ENCODE measurements at regions not wholly inside any gene's neighbourhood (a gene's known extent, or its start where the extent isn't known, plus 50 kb on each side); places are given as distances from the start of the nearest gene placed in this dataset.

- no peaks in the 10 kb centered on the region for H3K36me3 ChIP-seq (ENCODE audit: control insufficient read depth, insufficient read depth, low read length)
Measured at GRCh38 chr2:120916446-120916845, 180.8 kb downstream of the GLI2 start.

GRCh38 chr2:120917886-120918285, 182.2 kb downstream of the GLI2 start:
- Histone ChIP-seq H3K36me3 (ENCODE audit: control insufficient read depth, insufficient read depth, low read length) (no peaks in the 10 kb centered on the region), H3K4me3 (ENCODE audit: low read depth, low read length) (no peak overlapping the region), H3K27me3 (ENCODE audit: control insufficient read depth, insufficient read depth, low read length) (no peaks in the 10 kb centered on the region)
- TF ChIP-seq CTCF (IDR thresholded peaks at IDR 0.05; ENCODE audit: insufficient read depth, low read length, poor library complexity, severe bottlenecking), result no peak
- DNase-seq (ENCODE audit: low read depth), result no peak

More at GRCh38 chr2:120916446-120916845, 180.8 kb downstream of the GLI2 start:
- DNase-seq (ENCODE audit: low read depth), result no peak
- Histone ChIP-seq H3K4me3 (ENCODE audit: low read depth, low read length) (no peak overlapping the region), H3K27me3 (ENCODE audit: control insufficient read depth, insufficient read depth, low read length) (no peaks in the 10 kb centered on the region)
- TF ChIP-seq CTCF (IDR thresholded peaks at IDR 0.05; ENCODE audit: insufficient read depth, low read length, poor library complexity, severe bottlenecking), result no peak

- Histone ChIP-seq H3K27me3 (ENCODE audit: control insufficient read depth, insufficient read depth, low read length) (no peaks in the 10 kb centered on the region), H3K4me3 (ENCODE audit: low read depth, low read length) (no peak overlapping the region), H3K36me3 (ENCODE audit: control insufficient read depth, insufficient read depth, low read length) (no peaks in the 10 kb centered on the region)
- DNase-seq (ENCODE audit: low read depth), result no peak
- TF ChIP-seq CTCF (IDR thresholded peaks at IDR 0.05; ENCODE audit: insufficient read depth, low read length, poor library complexity, severe bottlenecking), result no peak
Measured at GRCh38 chr2:120919216-120919615, 183.5 kb downstream of the GLI2 start.

GRCh38 chr2:120919771-120920453, 184.2 kb downstream of the GLI2 start:
- no peak overlapping the region for H3K4me3 ChIP-seq (ENCODE audit: low read depth, low read length)
- DNase-seq (ENCODE audit: low read depth), result peak; percentile 63
- H3K36me3 ChIP-seq (ENCODE audit: control insufficient read depth, insufficient read depth, low read length), result no peaks in the 10 kb centered on the region
- H3K27me3 ChIP-seq (ENCODE audit: control insufficient read depth, insufficient read depth, low read length), result no peaks in the 10 kb centered on the region
- no peak for TF ChIP-seq CTCF (IDR thresholded peaks at IDR 0.05; ENCODE audit: insufficient read depth, low read length, poor library complexity, severe bottlenecking)

GRCh38 chr2:120920454-120921148, 184.9 kb downstream of the GLI2 start:
- H3K4me3 ChIP-seq (ENCODE audit: low read depth, low read length), result no peak overlapping the region
- no peaks in the 10 kb centered on the region for H3K27me3 ChIP-seq (ENCODE audit: control insufficient read depth, insufficient read depth, low read length)
- no peak for TF ChIP-seq CTCF (IDR thresholded peaks at IDR 0.05; ENCODE audit: insufficient read depth, low read length, poor library complexity, severe bottlenecking)
- DNase-seq (ENCODE audit: low read depth), result no peak
- H3K36me3 ChIP-seq (ENCODE audit: control insufficient read depth, insufficient read depth, low read length), result no peaks in the 10 kb centered on the region

Data from kidney epithelial cell (primary cell).